ENCODE measurements at regions not wholly inside any gene's neighbourhood (a gene's known extent, or its start where the extent isn't known, plus 50 kb on each side); places are given as distances from the start of the nearest gene placed in this dataset.
"Not testable (repeated sequence)": the region's sequence is repeated elsewhere in the genome, so short reads cannot be mapped to it uniquely, and the experiment has no call there.

- TF ChIP-seq ZNF274 (IDR thresholded peaks at IDR 0.05; ENCODE audit: low read depth, low read length) = no peak
- no peak overlapping the region for H3K4me3 ChIP-seq (ENCODE audit: low read length)
These were observed 245.1 kb downstream of the POTED start for GRCh38 chr21:13854638-13855037.

- H3K4me3 ChIP-seq (ENCODE audit: low read length) = not testable (repeated sequence)
These were observed 241.2 kb downstream of the POTED start for GRCh38 chr21:13850808-13851207.

- not testable (repeated sequence) for H3K4me3 ChIP-seq (ENCODE audit: low read length)
These were observed 239.9 kb downstream of the POTED start for GRCh38 chr21:13849489-13849888.

- not testable (repeated sequence) for H3K4me3 ChIP-seq (ENCODE audit: low read length)
These were observed 237.1 kb downstream of the POTED start for GRCh38 chr21:13846718-13847117.

- not testable (repeated sequence) for H3K4me3 ChIP-seq (ENCODE audit: low read length)
These were observed 235.0 kb downstream of the POTED start for GRCh38 chr21:13844574-13844973.

- not testable (repeated sequence) for H3K4me3 ChIP-seq (ENCODE audit: low read length)
These were observed 233.5 kb downstream of the POTED start for GRCh38 chr21:13843081-13843480.

GRCh38 chr21:13827666-13828065 lies 218.1 kb downstream of the POTED start:
- not testable (repeated sequence) for H3K4me3 ChIP-seq (ENCODE audit: low read length)

GRCh38 chr21:13827201-13827600 lies 217.6 kb downstream of the POTED start:
- no peak overlapping the region for H3K4me3 ChIP-seq (ENCODE audit: low read length)

GRCh38 chr21:13826511-13826910 lies 216.9 kb downstream of the POTED start:
- H3K4me3 ChIP-seq (ENCODE audit: low read length) = not testable (repeated sequence)

More at GRCh38 chr21:13827201-13827600, 217.6 kb downstream of the POTED start:
- no peak for TF ChIP-seq ZNF274 (IDR thresholded peaks at IDR 0.05; ENCODE audit: low read depth, low read length)

- not testable (repeated sequence) for H3K4me3 ChIP-seq (ENCODE audit: low read length)
These were observed 215.7 kb downstream of the POTED start for GRCh38 chr21:13825218-13825778.

- H3K4me3 ChIP-seq (ENCODE audit: low read length) = not testable (repeated sequence)
These were observed 210.7 kb downstream of the POTED start for GRCh38 chr21:13820286-13820685.

- H3K4me3 ChIP-seq (ENCODE audit: low read length) = not testable (repeated sequence)
These were observed 202.6 kb downstream of the POTED start for GRCh38 chr21:13812191-13812590.

- not testable (repeated sequence) for H3K4me3 ChIP-seq (ENCODE audit: low read length)
These were observed 201.0 kb downstream of the POTED start for GRCh38 chr21:13810559-13810958.

GRCh38 chr21:13806444-13806843 lies 196.9 kb downstream of the POTED start:
- H3K4me3 ChIP-seq (ENCODE audit: low read length) = not testable (repeated sequence)

GRCh38 chr21:13802757-13803156 lies 193.2 kb downstream of the POTED start:
- not testable (repeated sequence) for H3K4me3 ChIP-seq (ENCODE audit: low read length)

All from GM08714 (cell line).